Nephron progenitor cell (in vitro differentiated cells): ENCODE measurements at regions not wholly inside any gene's neighbourhood (a gene's known extent, or its start where the extent isn't known, plus 50 kb on each side); places are given as distances from the start of the nearest gene placed in this dataset.
A peak's percentile ranks its signal among the peaks of the same experiment; 100 is the strongest.

Experiments
- DNase-seq: peaks from one replicate; pipeline ENCODE4 v3.0.0; 2021
- H3K27ac Mint-ChIP-seq: 2 replicates; pipeline ENCODE4 v1.8.0; 2021; ENCODE audit warnings: mild to moderate bottlenecking, moderate library complexity, mixed read lengths
- H3K27me3 Mint-ChIP-seq: 2 replicates; pipeline ENCODE4 v1.8.0; 2021; ENCODE audit warnings: mild to moderate bottlenecking, low read depth, mixed read lengths; ENCODE audit not compliant: poor library complexity
- H3K36me3 Mint-ChIP-seq: 2 replicates; pipeline ENCODE4 v1.8.0; 2021; ENCODE audit warnings: low read depth, mixed read lengths
- H3K4me1 Mint-ChIP-seq: 2 replicates; pipeline ENCODE4 v1.8.0; 2021; ENCODE audit warnings: mixed read lengths
- H3K4me3 Mint-ChIP-seq: 2 replicates; pipeline ENCODE4 v1.8.0; 2021; ENCODE audit warnings: mild to moderate bottlenecking, moderate library complexity, mixed read lengths
- H3K9me3 Mint-ChIP-seq: 2 replicates; pipeline ENCODE4 v1.8.0; 2021; ENCODE audit warnings: mild to moderate bottlenecking, moderate library complexity, mixed read lengths
- CTCF ChIP-seq: fragments of 200-600 bp; sonication (generic); IDR thresholded peaks from 2 replicates; pipeline ENCODE4 v1.5.0; 2021; ENCODE audit warnings: antibody characterized with exemption

- no peaks in the 10 kb centered on the region for H3K36me3 Mint-ChIP-seq
- H3K9me3 Mint-ChIP-seq = no peaks in the 10 kb centered on the region
- TF ChIP-seq CTCF = no peak
- no peak for DNase-seq
- no peak overlapping the region for H3K27ac Mint-ChIP-seq
- H3K4me3 Mint-ChIP-seq = no peak overlapping the region
- H3K4me1 Mint-ChIP-seq = no peaks in the 10 kb centered on the region
- no peaks in the 10 kb centered on the region for H3K27me3 Mint-ChIP-seq
Observed at GRCh38 chr4:63607169-63607872, 801.9 kb downstream of the TECRL start.

- TF ChIP-seq CTCF = no peak
- Mint-ChIP-seq H3K4me1 (peaks cover 5% of the 10 kb centered on the region), H3K27ac (peak overlapping the region; percentile 42), H3K4me3 (no peak overlapping the region), H3K36me3 (peaks cover 7% of the 10 kb centered on the region), H3K9me3 (peaks cover 51% of the 10 kb centered on the region), H3K27me3 (no peaks in the 10 kb centered on the region)
- DNase-seq = peak; percentile 35
Observed at GRCh38 chr4:63589796-63590195, 819.5 kb downstream of the TECRL start.

GRCh38 chr4:63583561-63583960 is 825.7 kb downstream of the TECRL start:
- TF ChIP-seq CTCF = no peak
- Mint-ChIP-seq H3K4me3 (no peak overlapping the region), H3K9me3 (peaks cover 13% of the 10 kb centered on the region), H3K27ac (no peak overlapping the region), H3K27me3 (no peaks in the 10 kb centered on the region), H3K36me3 (no peaks in the 10 kb centered on the region), H3K4me1 (peaks cover 26% of the 10 kb centered on the region)
- no peak for DNase-seq

- Mint-ChIP-seq H3K4me3 (no peak overlapping the region), H3K36me3 (no peaks in the 10 kb centered on the region), H3K27me3 (no peaks in the 10 kb centered on the region), H3K9me3 (peaks cover 13% of the 10 kb centered on the region), H3K27ac (no peak overlapping the region), H3K4me1 (peaks cover 26% of the 10 kb centered on the region)
- DNase-seq = no peak
- no peak for TF ChIP-seq CTCF
Observed at GRCh38 chr4:63583007-63583406, 826.2 kb downstream of the TECRL start.

GRCh38 chr4:63580796-63581475 is 828.3 kb downstream of the TECRL start:
- peaks cover 13% of the 10 kb centered on the region for H3K9me3 Mint-ChIP-seq
- no peak for TF ChIP-seq CTCF
- H3K27me3 Mint-ChIP-seq = no peaks in the 10 kb centered on the region
- H3K4me3 Mint-ChIP-seq = no peak overlapping the region
- peaks cover 26% of the 10 kb centered on the region for H3K4me1 Mint-ChIP-seq
- H3K27ac Mint-ChIP-seq = peak overlapping the region; percentile 88
- no peaks in the 10 kb centered on the region for H3K36me3 Mint-ChIP-seq
- DNase-seq = no peak

GRCh38 chr4:63578383-63578782 is 830.9 kb downstream of the TECRL start:
- no peak for TF ChIP-seq CTCF
- DNase-seq = no peak
- Mint-ChIP-seq H3K27ac (no peak overlapping the region), H3K9me3 (peaks cover 13% of the 10 kb centered on the region), H3K27me3 (no peaks in the 10 kb centered on the region), H3K4me1 (peaks cover 19% of the 10 kb centered on the region), H3K4me3 (no peak overlapping the region), H3K36me3 (no peaks in the 10 kb centered on the region)
